Keratinocyte (primary cell): ENCODE measurements at regions not wholly inside any gene's neighbourhood (a gene's known extent, or its start where the extent isn't known, plus 50 kb on each side); places are given as distances from the start of the nearest gene placed in this dataset.
A peak's percentile ranks its signal among the peaks of the same experiment; 100 is the strongest.

Source experiments
- DNase-seq: peaks from one replicate; pipeline ENCODE4 v3.0.0-alpha.2; 2011; ENCODE audit warnings: low read depth, missing footprints, low spot score
- FAIRE-seq: peaks from 2 replicates; lab custom pipeline; 2011; peaks lifted over from hg19 to GRCh38; lab: Jason Lieb, UNC
- H2AFZ ChIP-seq: 2 replicates; pipeline ENCODE4 v1.6.0; 2012; ENCODE audit warnings: low read length, control low read depth, inconsistent platforms; ENCODE audit not compliant: control insufficient read depth
- H3K27ac ChIP-seq: 2 replicates; pipeline ENCODE4 v1.5.1; 2011; ENCODE audit warnings: low read length; ENCODE audit not compliant: control insufficient read depth, insufficient read depth
- H3K27me3 ChIP-seq: 3 replicates; pipeline ENCODE4 v1.6.0; 2011; ENCODE audit warnings: low read length; ENCODE audit not compliant: control insufficient read depth, insufficient read depth; ENCODE audit errors: extremely low read depth
- H3K36me3 ChIP-seq, 2 experiments: 2 replicates in 1 of 2; 3 replicates in 1 of 2; pipeline ENCODE4 v1.5.1; 2011; ENCODE audit warnings: low read length in 2 of 2, mild to moderate bottlenecking in 1 of 2; ENCODE audit not compliant: control insufficient read depth in 2 of 2, insufficient read depth in 2 of 2; ENCODE audit errors: extremely low read depth in 1 of 2
- H3K4me1 ChIP-seq: 3 replicates; pipeline ENCODE4 v1.5.1; 2011; ENCODE audit warnings: low read length; ENCODE audit not compliant: control insufficient read depth, insufficient read depth; ENCODE audit errors: extremely low read depth
- H3K4me2 ChIP-seq: 3 replicates; pipeline ENCODE4 v1.6.0; 2011; ENCODE audit warnings: low read depth, low read length; ENCODE audit not compliant: control insufficient read depth, insufficient read depth; ENCODE audit errors: extremely low read depth
- H3K4me3 ChIP-seq, 3 experiments: fragments of 200-600 bp in 1 of 3; sonication (generic) in 1 of 3; 2 replicates in 2 of 3; 3 replicates in 1 of 3; pipeline ENCODE4 v1.5.1; 2011 to 2016; ENCODE audit warnings: low read length in 3 of 3, mild to moderate bottlenecking in 3 of 3, control low read depth in 2 of 3, inconsistent platforms in 1 of 3, low read depth in 1 of 3, mixed read lengths in 1 of 3, mixed run types in 1 of 3, moderate library complexity in 1 of 3; ENCODE audit not compliant: control insufficient read depth in 2 of 3, insufficient read depth in 2 of 3; ENCODE audit errors: extremely low read depth in 1 of 3
- H3K79me2 ChIP-seq: 2 replicates; pipeline ENCODE4 v1.6.0; 2012; ENCODE audit warnings: low read length; ENCODE audit not compliant: control insufficient read depth, insufficient read depth
- H3K9ac ChIP-seq: 3 replicates; pipeline ENCODE4 v1.6.0; 2011; ENCODE audit warnings: low read length; ENCODE audit not compliant: control insufficient read depth, insufficient read depth; ENCODE audit errors: extremely low read depth
- H3K9me1 ChIP-seq: 3 replicates; pipeline ENCODE4 v1.6.0; 2011; ENCODE audit warnings: low read length; ENCODE audit not compliant: control insufficient read depth, insufficient read depth; ENCODE audit errors: extremely low read depth
- H3K9me3 ChIP-seq: 2 replicates; pipeline ENCODE4 v1.5.1; 2012; ENCODE audit warnings: low read depth, low read length; ENCODE audit not compliant: control insufficient read depth
- H4K20me1 ChIP-seq: 3 replicates; pipeline ENCODE4 v1.6.0; 2011; ENCODE audit warnings: low read length; ENCODE audit not compliant: control insufficient read depth, insufficient read depth; ENCODE audit errors: extremely low read depth
- EZH2 ChIP-seq: IDR thresholded peaks from one replicate; pipeline ENCODE4 v1.6.1; 2012; ENCODE audit warnings: inconsistent platforms, mild to moderate bottlenecking, low read length, moderate library complexity
- dilution Hi-C: fragments of 300-500 bp; cut with MboI; formaldehyde crosslinking; loops from one replicate; pipeline ENCODE4 v1.7.0; 2020; ENCODE audit warnings: low sequenced_read_pairs; ENCODE audit not compliant: extremely low pct_ligation_motif_present
- TF ChIP-seq, protein P1 (sequence below), 3 experiments: IDR thresholded peaks in 1 of 3; conservative IDR thresholded peaks in 1 of 3; optimal IDR thresholded peaks in 1 of 3; 2 replicates in 2 of 3; 3 replicates in 1 of 3; pipeline versions ENCODE3 to v1.5.1; 2011; ENCODE audit warnings: low read length in 3 of 3, mild to moderate bottlenecking in 3 of 3, moderate library complexity in 2 of 3, control low read depth in 1 of 3, inconsistent platforms in 1 of 3; ENCODE audit not compliant: insufficient read depth in 2 of 3; ENCODE audit errors: extremely low read depth in 1 of 3

DNA sequence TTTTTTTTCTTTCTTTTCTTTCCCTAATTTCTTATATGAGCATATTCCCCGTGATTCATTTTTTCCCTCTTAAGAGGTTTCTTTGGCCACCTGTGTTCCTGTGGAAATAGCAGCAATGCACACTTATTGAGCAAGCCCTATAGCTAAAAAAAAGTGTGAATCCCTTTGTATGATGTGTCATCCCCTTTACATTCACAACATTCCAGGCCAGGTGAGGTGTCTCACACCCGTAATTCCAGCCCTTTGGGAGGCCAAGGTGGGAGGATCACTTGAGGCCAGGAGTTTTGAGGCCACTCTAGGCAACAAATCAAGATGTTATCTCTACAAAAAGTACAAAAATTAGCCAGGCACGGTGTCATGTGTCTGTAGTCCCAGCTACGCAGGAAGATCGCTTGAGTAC is 700.4 kb upstream of the TBX3 start:
- Histone ChIP-seq H2AFZ (no peak overlapping the region), H3K27ac (peak overlapping the region; percentile 94)

DNA sequence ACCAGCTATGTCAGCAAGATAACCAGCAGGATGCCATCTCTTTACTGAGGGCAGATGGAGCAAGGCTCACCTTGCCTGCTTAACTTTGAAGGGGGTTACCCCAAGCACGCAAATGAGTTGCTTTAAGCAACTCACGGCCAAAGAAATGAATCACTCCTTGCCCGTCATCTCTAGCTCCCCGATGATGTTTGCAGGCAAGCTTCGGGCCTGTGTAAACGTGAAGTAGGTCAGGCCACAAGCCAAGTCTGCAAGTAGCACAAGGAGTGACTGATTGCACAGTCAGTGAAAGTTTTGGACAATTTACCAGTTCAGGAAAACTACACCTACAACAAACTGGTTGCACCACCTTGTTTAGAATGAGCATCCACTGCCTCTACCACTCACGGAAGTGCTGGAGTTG is 699.7 kb upstream of the TBX3 start:
- FAIRE-seq = peak; percentile 97
- Histone ChIP-seq H3K9ac (peak overlapping the region; percentile 53), H3K4me2 (peak overlapping the region; percentile 73), H3K79me2 (no peaks in the 10 kb centered on the region), H4K20me1 (no peaks in the 10 kb centered on the region), H3K27me3 (no peaks in the 10 kb centered on the region), H3K4me3 (no peak overlapping the region), H2AFZ (peak overlapping the region; percentile 45), H3K9me3 (peaks cover 2% of the 10 kb centered on the region), H3K4me1 (peaks cover 13% of the 10 kb centered on the region), H3K27ac (peak overlapping the region; percentile 94), H3K36me3 (no peaks in the 10 kb centered on the region), H3K9me1 (no peaks in the 10 kb centered on the region)
- DNase-seq = peak; percentile 99
- TF ChIP-seq EZH2 = no peak
- TF ChIP-seq, protein P1, sequence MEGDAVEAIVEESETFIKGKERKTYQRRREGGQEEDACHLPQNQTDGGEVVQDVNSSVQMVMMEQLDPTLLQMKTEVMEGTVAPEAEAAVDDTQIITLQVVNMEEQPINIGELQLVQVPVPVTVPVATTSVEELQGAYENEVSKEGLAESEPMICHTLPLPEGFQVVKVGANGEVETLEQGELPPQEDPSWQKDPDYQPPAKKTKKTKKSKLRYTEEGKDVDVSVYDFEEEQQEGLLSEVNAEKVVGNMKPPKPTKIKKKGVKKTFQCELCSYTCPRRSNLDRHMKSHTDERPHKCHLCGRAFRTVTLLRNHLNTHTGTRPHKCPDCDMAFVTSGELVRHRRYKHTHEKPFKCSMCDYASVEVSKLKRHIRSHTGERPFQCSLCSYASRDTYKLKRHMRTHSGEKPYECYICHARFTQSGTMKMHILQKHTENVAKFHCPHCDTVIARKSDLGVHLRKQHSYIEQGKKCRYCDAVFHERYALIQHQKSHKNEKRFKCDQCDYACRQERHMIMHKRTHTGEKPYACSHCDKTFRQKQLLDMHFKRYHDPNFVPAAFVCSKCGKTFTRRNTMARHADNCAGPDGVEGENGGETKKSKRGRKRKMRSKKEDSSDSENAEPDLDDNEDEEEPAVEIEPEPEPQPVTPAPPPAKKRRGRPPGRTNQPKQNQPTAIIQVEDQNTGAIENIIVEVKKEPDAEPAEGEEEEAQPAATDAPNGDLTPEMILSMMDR (optimal IDR thresholded peaks at IDR 0.05 in 1 of 3, IDR thresholded peaks at IDR 0.05 in 1 of 3, conservative IDR thresholded peaks at IDR 0.05 in 1 of 3; ENCODE audit: extremely low read depth in 1 of 3, insufficient read depth in 2 of 3, low read length in 3 of 3) = no peak
- dilution Hi-C loops = no loop called here

More for the DNA sequence above, 700.4 kb upstream of the TBX3 start:
- Histone ChIP-seq H3K27me3 (no peaks in the 10 kb centered on the region), H3K4me2 (peak overlapping the region; percentile 73), H3K9me1 (no peaks in the 10 kb centered on the region), H4K20me1 (no peaks in the 10 kb centered on the region), H3K36me3 (no peaks in the 10 kb centered on the region), H3K4me1 (peaks cover 13% of the 10 kb centered on the region), H3K79me2 (no peaks in the 10 kb centered on the region), H3K9me3 (peaks cover 2% of the 10 kb centered on the region), H3K9ac (no peak overlapping the region), H3K4me3 (no peak overlapping the region)
- FAIRE-seq (no peak), DNase-seq (peak; percentile 96)
- dilution Hi-C loops = no loop called here
- TF ChIP-seq, protein P1 (optimal IDR thresholded peaks at IDR 0.05 in 1 of 3, IDR thresholded peaks at IDR 0.05 in 1 of 3, conservative IDR thresholded peaks at IDR 0.05 in 1 of 3; ENCODE audit: extremely low read depth in 1 of 3, insufficient read depth in 2 of 3, low read length in 3 of 3) = no peak
- TF ChIP-seq EZH2 = no peak
